GM21360 (cell line): ENCODE measurements at regions not wholly inside any gene's neighbourhood (a gene's known extent, or its start where the extent isn't known, plus 50 kb on each side); places are given as distances from the start of the nearest gene placed in this dataset.
"Not testable (repeated sequence)": the region's sequence is repeated elsewhere in the genome, so short reads cannot be mapped to it uniquely, and the experiment has no call there.

Experiments
- ATAC-seq: cut with Tn5 transposase; IDR thresholded peaks from one replicate; pipeline ENCODE4 v1.9.1; 2021; ENCODE audit warnings: mild to moderate bottlenecking, moderate library complexity; ENCODE audit not compliant: unreplicated experiment

DNA sequence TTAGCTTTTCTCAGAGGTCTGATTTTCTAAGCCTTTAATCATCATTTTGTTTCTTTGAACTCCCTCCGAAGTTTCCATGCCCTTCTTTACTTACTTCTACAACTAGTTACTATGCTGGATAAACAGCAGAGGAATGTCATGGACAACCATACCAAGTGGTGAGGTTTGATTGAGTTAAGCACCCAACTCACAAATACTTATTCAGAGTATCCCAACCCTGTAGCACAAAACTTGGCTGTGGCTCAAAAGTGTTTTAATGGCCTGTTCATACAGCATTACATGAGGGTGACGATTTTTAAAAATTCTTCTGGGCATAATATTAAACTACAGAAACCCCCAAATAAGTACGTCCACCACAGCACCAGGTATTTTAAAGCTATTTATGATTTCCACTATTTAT, 946.8 kb upstream of the SOX9 start:
- ATAC-seq = no peak

DNA sequence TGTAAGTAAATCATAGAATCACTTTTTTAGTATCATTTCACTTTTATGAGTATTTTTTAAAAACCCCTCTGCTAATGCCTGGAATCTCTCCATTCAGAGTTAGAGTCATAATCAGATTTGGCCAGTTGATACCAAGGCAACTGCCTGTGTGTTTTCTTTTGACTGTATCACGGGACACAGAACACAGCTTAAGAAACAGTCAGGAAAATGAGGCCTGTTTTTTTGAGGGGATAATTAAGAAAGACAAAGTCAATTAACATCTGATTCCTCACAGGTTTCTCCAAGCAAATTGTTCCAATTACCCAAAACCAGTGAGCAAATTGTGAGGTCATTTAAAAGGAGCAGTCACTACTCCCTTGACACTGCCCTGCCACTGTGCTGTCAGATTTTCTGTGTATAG, 944.5 kb upstream of the SOX9 start:
- ATAC-seq = no peak

DNA sequence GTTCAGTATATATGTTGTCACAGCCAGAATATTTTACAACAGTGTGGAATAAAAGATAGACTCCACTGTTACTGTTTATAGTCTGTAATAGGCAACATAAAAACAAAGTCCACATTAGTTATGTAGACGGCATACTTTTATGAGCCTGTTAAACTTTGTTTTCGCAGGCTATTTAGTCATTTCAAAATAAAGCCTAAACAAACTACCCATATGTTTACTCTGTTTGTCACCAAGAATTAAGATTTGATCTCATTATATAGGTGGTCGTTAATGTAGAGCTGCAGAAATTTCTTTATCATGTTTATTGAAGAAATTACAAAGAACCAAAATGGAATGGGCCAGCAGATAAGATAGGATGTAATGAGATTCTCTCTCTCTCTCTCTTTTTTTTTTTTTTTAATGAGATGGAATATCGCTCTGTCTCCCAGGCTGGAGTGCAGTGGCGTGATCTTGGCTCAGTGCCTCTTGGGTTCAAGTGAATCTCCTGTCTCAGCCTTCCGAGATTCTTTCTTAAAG, 943.8 kb upstream of the SOX9 start:
- ATAC-seq = no peak

DNA sequence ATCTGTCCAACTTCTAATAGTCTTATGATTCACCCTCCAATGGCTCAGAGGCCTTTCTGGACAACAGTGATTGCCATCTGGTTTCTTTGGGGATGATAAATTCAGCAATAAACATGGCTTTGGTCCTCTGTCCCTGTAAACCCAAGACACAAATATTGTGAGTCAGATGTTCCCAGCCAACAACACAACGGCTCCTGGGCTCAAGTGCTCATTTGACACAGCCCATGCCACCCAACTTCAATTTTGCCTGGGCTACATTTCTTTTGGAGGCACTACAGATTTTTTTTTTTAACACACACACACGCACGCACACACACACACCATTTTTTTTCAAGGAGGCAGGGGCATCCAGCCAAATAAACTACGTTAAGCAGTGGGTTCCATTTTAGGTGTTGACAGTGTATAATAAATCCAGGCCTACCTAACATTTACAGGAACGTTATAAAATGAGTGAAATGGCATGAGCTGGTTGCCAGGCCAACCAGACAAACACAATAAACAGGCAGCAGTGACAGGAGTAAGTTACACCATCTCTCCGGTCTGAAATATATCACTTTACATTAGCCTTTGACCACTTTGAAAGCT, 939.9 kb upstream of the SOX9 start:
- ATAC-seq = no peak

DNA sequence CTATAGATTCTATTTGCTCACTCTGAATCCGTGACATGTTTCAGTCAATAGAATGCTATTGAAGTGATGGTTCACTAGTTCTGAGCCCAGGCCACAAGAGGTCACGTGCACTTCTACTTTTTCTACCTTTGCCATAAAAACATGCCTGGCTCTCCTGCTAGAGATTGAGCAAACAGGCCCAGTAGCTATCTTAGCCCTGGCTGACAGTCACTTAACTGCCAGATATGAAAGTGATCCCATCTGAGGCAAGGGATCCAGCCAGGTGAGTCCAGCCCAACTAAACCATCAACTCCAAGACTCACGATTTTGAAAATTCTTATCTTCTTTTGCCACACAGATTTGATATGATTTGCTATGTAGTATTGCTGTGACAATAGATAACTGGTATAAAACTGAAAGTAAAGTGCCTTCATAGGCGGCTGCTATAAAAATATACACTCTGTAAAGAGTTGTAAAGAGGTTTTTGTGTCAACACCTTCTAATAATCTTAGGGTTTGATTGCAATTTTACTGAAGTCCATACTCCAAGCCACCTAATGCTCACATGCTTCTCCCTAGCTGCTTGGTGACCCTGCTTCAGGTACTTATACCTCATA, 937.7 kb upstream of the SOX9 start:
- ATAC-seq = no peak

DNA sequence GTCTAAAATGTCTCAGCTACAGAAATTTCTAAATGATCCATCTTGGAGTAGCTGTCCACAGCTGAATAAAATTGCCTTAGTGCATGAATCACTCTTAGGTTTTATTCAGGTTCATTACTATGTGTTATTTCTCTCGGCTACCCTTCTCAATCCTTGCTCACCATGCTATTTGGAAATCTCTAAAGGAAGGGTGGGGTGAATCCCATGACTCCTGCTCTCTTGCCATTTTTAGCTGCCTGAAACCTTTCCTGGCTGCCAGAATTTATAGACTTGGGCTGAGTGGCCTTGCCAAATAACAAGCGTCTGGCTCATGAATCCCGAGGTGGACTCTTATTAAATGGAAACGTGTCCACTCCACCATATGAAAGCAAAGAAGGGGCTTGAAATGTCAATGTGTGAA, 936.1 kb upstream of the SOX9 start:
- ATAC-seq = no peak

DNA sequence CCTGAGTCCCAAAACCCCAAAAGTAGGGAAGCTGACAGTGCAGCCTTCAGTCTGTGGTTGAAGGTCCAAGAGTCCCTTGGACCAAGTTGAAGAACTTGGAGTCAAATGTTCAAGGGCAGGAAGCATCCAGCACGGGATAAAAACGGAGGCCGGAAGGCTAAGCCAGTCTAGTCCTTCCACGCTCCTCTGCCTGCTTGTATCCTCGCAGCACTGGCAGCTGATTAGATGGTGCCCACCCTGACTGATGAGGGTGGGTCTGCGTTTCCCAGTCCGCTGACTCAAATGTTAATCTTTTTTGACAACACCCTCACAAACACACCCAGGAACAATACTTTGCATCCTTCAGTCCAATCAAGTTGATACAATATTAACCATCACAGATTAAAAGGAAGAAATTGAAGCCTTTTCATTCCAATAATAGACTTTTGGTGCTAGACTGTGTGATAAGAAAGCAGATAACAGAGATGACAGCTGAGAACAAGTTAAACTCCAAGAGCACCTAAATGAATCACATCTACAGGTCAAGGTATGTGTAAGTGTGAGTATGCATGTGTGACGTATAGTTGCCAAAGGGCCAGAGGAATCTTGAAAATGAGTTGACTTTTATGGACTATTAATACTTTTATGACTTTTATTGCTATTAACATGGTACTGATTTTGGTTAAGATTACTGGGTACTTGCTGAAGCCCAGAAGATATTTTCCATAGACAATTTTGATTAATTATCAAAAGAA, 933.5 kb upstream of the SOX9 start:
- no peak for ATAC-seq

DNA sequence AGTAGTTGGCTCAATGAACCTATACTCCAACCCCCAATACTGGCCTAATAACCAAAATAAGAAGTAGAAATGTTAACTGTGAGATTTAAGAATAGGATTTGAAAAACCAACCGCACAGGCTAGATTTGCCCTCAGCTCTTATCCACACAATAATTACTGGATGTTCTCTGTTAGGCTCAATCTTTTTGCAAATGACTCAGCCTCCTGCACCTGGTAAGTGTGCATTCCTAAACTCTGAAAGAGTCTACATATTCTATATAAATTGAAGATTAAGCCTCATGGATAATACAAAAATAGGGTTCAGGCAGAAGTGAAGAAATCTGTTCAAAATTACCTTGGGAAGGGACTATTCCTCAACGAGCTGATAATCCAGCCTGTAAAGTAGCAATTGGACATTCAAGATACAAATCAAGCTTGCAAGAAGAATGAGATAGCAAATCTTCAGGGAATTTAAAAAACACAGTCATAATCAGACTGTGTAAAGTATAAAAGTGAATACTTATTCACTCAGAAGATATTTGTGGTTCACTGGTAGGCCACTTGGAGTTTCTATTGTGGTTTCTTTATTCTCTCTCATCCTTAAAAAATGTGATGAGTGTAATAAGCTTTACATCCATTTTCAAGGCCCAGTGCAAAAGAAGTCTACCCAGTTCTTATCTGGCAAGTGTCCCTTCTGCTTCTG, 931.9 kb upstream of the SOX9 start:
- ATAC-seq = no peak

DNA sequence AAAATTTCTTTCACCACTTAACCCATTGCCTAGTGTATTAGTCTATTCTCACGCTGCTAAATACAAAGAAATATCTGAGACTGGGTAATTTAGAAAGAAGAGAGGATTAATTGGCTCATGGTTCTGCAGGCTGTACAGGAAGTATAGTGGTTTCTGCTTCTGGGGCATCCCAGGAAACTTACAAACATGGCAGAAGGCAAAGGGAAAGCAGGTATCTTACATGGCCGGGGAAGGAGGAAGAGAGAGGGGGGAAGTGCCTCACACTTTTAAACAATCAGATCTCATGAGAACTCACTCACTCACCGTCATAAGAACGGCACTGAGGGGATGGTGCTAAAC, 931.4 kb upstream of the SOX9 start:
- no peak for ATAC-seq

DNA sequence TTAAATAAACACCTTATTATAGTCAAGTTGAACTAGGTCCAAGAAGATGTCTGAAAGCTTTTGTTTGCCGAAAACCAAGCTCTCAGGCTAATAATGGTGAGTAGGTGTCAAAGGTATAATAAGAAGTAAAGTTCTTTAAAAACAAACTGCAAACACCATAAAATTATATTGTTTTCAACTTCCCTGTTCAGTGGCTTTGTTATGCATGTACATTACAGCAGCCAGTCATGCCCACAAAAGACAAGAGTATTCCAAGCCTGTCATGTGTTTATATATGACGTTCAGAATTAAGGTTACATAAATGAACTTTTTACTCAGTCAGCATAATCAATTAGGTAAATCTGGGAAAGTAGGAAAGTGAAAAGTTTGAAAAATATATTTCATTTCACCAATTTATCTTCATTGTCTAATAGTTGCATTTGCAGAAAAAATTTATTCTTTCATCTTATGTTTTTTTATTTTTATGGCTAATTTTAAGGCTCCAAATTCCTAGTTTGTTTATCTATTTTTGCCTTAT, 928.7 kb upstream of the SOX9 start:
- ATAC-seq = no peak

DNA sequence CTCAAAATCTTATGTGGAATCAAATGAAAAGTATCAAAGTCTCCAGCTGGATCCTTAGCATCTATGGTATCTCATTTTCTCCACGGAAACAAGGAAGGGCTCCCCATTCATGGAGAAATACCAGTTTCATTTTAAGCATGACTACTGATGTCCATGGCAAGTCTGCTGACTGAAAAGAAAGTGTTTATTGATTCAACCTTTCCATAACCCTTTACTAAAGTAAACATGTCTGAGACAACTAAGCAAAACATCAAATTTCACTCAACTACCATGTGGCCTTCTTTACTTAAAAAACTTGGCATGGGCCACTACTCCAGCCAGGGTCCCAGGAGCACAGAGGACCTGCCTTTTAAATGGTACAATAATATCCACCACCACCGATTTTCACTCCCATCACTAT, 928.0 kb upstream of the SOX9 start:
- no peak for ATAC-seq

DNA sequence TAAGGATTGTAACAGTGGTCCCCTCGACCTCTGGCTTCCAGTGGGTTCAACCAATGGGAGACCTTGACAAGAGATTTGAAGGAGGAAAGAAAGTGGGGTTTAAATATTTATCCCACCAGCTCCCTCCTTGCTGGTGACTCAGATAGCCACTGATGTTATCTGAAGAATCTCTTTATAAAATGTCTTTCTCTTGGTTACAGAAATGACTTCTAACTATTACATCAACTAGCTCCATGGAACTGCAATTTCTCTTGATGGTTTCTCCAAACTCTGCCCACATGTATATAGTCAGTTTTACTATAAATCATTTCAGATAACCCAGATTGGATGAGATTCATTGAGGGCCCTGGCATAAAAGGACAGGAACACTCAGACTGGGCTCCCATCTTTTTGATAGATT, 920.2 kb upstream of the SOX9 start:
- ATAC-seq = no peak

DNA sequence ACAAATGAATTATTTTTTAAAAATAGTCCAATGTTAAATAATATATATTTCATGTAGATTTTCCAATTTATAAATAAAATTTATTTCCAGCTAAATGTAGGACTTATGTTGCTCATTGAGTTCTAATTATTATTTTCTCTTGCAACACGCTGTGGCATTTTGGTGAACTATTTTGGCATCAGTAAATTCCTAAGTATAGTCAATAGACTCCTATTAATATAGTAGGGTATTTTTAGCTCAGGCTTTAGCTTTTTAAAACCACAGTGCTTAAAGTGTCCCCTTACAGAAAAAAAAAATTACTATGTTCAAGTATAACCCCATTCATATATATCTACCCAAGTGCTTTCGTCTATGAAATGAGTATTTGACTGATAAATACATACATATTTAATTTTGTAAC, 919.2 kb upstream of the SOX9 start:
- no peak for ATAC-seq

DNA sequence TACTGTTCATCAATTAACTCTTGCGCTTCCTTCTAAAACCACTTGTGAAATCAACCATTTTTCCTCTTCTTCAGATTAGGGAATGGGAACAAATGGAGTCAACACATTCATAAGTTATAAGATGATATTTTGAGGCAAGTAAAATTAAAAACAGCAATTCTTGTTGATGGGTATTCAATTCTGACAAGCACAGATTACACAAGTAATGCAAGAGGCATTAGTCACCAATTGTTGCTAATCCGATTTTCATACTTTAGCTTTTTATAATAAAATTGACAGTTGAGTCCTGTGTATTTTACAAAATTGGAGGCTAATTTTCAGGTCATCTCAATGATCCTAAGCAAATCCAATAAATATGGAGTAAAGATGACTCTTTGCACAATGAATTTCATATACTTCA, 918.4 kb upstream of the SOX9 start:
- no peak for ATAC-seq

DNA sequence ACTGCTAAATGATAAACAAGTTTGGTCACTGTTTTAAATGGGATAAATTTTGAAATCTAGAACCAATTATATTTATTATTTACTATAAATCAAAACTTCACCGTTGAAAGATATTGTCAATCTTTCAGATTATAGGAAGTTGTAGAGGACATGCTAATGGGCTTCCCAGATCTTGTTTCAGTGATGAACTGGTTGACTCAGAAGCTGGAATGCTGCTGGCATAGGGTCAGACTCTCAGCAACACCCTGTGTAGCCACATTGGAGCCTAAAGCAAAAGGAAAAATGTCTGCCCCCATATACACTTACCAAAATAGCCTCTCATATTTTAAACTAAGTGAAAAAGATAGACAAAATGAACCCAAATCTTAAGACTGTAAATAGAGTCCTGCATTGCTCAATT, 916.9 kb upstream of the SOX9 start:
- ATAC-seq = no peak

DNA sequence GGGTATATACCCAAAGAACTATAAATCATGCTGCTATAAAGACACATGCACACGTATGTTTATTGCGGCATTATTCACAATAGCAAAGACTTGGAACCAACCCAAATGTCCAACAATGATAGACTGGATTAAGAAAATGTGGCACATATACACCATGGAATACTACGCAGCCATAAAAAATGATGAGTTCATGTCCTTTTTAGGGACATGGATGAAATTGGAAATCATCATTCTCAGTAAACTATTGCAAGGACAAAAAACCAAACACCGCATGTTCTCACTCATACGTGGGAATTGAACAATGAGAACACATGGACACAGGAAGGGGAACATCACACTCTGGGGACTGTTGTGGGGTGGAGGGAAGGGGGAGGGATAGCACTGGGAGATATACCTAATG, 914.9 kb upstream of the SOX9 start:
- not testable (repeated sequence) for ATAC-seq

DNA sequence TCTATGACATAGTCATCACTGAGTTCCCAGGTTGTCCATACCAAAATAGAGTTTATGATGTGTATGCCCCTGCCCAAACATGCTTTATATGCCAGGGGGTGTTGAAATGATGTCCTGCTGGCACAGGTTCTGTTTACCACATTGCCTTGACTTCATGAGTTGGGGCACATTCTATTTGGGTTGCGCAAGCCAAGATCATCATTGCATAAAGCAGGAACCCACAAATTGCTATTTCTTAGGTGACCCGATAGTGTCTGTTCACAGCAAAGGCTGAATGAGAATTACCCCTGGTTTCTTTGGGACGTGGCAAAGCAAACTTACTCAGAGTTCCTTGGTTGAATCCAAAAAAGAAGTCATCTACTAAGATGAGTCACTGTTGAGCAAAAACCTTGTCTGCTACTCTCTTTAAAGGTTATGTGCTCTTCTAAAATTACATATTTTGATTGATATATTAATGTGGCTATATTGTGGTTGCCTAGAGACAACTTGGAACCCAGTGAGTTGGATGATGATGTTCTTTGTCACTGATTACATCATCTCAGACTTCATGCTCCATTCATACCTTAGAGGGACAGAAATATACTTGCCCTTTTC, 912.6 kb upstream of the SOX9 start:
- no peak for ATAC-seq

DNA sequence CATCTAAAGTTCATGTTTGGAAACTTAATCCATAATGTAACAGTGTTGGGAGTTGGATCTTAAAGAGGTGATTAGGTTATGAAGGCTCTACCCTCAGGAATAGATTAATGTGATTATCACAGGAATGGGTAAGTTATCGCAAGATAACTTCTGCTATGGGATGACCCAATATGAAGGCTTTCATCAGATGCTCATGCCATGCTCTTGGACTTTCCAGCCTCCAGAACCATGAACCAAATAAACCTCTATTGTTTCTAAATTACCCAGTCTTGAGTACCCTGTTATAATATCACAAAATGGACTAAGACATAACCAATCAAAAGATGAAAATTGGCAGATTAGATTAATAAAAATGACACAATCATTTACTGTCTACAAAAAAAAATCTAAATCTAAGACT, 906.9 kb upstream of the SOX9 start:
- ATAC-seq = no peak

DNA sequence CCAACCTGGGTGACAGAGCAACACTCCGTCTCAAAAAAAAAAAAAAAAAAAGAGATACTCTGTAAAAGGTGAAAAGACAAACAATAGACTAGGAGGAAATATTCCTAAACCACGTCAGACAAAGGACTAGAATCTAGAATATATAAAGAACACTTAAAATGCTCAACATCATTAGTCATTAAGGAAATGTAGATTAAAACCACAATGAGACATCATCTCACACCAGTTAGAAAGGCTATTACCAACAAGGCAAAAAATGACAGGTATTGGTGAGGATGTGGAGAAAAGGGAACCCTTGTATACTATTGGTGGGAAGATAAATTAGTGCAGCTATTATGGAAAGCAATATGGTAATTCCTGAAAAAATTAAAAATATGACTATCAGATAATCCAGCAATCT, 903.1 kb upstream of the SOX9 start:
- ATAC-seq = no peak

DNA sequence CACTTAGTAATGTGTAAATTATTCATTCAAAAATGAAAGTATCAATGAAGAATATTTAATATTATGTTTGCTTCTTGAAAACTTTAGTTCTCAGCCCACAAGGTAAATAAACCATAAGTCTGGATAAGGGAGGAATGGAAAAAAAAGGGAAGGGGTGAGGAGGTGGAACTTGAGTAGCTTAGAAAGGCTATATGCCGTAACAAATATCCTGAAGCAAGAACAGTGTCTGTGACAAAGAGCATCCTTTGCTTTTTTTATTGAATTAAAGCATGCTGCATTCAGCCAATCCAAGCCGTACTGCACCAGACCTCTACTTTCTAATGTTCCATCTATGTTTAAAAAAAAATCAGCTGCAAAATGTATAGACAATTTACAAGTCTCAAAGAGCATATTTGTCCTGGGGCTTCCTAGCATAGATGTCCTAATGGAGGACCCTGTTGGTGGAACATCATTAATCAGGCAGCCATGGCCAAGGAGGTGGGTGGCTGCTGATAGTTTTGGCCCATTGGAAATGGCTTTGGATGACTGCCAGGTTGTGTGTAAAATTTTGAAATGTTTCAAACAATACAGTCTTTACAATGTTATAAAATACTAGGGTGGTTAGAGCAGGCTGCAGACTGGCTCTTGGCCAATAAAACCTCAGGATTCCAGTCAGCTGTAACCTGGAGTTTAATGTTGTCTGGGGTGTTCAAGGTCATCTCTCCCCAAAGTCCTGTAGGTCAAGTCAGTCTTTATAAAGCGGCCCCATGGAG, 895.8 kb upstream of the SOX9 start:
- no peak for ATAC-seq

DNA sequence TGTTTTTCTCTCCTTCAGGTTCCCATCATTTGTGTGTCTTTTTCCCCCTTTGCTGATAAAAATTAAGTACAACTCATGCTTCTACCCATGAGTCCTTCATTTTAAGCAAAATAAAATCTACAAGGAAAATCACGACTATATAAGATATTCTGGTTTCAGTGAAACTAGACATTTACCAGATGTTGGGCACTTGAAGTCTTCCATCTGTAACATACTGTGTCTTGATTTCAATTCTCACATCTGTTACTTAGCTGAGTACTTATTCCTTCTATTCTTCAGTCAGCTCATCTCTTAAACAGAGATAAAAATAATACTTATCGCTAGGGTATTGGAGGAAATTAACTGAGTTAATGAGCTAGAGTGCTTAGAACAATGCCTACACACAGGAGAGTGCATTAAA, 893.0 kb upstream of the SOX9 start:
- no peak for ATAC-seq
